Activated CD8-positive, alpha-beta memory T cell treated with anti-CD3 and anti-CD28 coated beads for 24 hours (primary cell): ENCODE measurements at regions not wholly inside any gene's neighbourhood (a gene's known extent, or its start where the extent isn't known, plus 50 kb on each side); places are given as distances from the start of the nearest gene placed in this dataset.
"Not testable (repeated sequence)": the region's sequence is repeated elsewhere in the genome, so short reads cannot be mapped to it uniquely, and the experiment has no call there.

Source experiments
- DNase-seq: peaks from one replicate; pipeline ENCODE4 v3.0.0-alpha.2; 2020

GRCh38 chr1:244271691-244272308 lies 179.9 kb downstream of the ADSS2 start:
- DNase-seq, result peak; percentile 52

DNA sequence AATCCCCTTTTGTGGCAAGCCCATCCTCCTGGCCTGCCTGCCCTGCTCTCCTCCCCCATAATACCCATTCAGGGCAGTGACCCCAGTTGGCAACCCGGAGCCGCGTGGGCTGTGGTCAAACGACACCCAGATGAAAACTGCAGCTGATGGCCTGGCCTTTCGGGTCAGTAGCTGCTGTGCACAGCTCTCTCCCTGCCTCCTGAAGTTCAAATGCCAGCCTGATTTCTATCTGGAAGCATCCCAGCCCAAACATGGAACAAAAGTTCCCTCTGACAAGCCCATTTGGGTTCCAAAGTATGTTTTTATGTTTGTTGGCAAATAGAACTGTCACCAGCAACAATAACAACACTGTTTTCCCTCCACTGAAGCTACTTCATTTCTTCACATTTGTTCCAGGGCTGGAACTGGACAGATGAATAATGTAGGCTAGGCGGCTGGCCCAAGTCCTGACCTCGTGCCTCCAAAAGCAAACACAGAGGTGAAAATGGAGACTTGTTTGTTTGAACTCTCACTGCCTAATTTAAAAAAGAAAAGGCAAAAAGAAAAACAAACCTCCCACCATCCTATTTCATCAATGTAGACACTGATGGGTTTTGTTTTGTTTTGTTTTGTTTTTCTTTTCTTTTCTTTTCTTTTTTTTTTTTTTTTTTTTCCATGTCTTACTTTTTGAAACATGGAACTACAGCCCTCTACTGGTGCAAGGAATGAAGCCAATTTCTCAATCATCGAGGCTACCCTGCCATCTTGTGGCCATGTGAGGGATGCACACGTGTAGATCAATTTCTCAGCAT lies 179.0 kb downstream of the ADSS2 start:
- DNase-seq, result peak; percentile 84

GRCh38 chr1:244273262-244273844 lies 178.4 kb downstream of the ADSS2 start:
- no peak for DNase-seq

- peak; percentile 54 for DNase-seq
These were observed 177.7 kb downstream of the ADSS2 start for GRCh38 chr1:244273845-244274619.

- no peak for DNase-seq
These were observed 175.1 kb downstream of the ADSS2 start for GRCh38 chr1:244276646-244277045.

- no peak for DNase-seq
These were observed 171.5 kb downstream of the ADSS2 start for GRCh38 chr1:244280201-244280600.

DNA sequence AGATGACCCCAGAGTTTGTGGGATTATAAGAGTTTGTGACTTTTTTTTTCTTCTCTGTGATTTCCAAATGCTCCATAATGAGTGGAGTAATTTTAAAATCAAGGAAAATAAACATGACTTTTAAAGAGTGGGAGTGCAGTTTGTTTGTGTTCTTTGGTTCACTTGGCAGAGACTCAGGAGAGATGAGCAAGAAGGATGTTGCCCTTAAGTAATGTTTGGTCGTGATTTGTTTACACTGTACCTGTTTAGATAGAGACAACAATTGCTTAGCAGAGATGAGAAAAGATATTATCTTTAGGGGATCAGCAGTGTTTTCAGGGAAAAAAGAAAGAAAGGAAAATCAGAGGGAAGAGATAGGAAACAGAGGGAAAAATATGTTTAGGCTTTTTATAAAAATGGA lies 170.8 kb downstream of the ADSS2 start:
- DNase-seq, result no peak

GRCh38 chr1:244283772-244284171 lies 167.9 kb downstream of the ADSS2 start:
- DNase-seq, result peak; percentile 4

- peak; percentile 52 for DNase-seq
These were observed 167.0 kb downstream of the ADSS2 start for GRCh38 chr1:244284641-244285156.

GRCh38 chr1:244286341-244286740 lies 165.4 kb downstream of the ADSS2 start:
- peak; percentile 15 for DNase-seq

DNA sequence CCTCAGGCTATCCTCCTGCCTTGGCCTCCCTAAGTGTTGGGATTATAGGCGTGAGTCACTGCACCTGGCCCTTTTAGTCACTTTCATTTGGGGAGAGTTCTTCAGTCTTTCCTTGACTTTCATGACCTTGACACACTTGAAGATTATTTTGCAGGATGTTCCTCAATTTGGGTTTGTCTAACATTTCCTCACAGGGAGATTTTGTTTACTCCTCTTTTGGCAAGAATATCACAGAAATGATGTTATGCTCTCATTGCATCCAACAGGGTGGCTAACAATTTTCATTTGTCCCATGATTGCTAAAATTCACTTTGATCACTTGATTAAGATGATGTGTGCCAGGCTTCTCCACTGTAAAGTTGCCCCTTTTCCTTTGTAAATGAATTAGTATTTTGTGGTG lies 164.0 kb downstream of the ADSS2 start:
- no peak for DNase-seq

DNA sequence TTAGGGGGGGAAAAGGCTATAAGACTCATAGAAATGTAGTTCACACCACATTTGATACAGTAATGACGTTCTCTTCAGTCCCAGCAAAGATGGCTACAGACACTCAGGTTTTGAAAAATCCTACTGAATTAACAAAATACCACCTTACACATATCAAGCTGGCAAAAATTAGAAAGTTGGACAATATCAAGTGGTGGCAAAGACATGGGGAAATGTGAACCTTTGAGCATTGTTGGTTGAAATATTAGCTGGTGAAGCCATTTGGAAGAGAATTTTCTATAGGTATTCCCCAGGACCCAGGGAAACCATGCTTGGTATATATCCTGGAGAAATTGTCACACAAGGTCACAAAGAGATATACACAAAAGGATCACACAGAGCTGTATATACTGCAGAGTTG lies 163.0 kb downstream of the ADSS2 start:
- no peak for DNase-seq

DNA sequence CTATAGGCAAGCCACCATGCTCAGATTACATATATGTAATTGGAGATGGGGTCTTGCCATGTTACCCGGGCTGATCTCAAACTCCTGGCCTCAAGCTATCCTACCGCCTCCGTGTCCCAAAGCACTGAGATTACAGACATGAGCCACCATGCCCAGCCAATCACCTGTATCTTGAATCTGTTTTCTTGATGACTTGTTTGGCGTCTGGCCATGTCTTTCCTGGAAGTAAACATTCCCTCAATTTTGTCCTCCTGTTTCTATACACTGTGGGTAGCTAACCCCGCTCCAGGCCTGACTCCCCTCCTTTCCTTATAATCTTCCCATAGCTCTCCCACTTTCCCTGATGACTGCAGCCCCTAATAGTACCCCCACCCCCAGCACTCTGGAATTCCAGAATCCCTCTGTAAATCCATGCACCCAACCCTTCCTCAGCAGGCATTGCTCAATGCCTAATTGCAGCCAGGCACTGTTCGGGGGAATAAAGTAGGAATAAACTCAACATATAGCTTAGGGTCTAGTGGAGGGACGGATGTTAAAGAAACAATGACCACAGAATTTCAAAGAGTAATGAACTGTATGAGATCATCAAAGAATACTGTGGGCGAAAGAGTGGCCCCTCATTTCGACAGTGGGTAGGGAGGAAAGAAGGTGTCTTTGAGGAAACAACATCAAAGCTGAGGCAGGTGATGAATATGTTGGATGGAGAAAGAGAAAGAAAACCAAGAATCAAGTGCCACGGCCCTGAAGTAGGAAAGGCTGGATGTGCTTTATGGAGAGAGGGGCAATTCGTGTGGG lies 161.5 kb downstream of the ADSS2 start:
- no peak for DNase-seq

DNA sequence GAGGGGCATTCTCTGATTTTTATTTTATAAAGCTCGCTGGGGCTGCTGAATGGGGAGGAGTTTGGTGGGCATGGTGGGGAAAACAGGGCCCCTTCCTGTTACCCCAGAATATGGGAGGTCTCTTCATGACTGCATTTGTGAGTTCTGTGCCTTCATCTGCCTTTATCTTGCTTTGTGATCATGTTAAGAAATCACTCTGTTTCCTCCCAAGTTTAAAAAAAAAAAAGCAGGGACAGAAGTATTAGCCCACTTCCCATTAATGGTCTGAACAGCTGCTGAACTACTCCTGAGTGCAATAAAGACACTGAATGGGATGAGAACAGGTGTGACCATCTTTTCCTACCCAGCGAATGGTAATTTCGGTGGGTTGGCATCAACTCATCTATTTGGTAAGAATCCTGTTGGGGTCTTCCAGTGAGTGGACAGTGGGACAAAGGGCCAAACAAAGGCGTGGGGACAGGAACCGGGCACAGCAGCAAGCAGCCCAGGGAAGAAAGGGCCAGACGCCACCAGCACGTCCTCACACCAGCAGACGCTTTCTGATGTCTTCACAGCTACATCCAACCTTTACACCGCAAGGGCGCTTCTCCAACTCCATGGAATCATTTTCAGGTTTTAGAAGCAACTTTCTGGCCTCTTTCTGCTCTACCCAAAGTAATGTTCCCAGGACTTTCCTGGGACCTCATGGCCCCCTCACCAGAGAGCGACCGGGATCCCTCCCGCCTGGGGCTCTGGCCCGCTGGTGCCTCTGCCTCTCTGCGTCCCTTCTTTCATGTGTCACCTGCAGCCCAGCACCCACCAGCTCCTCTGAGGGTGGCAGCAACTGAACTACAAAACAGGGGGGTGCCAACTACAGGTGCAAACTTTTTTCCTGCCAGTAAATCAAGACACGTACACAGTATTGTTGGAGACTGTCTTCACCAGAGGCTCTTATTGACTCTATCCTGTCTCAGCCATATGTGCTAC lies 160.2 kb downstream of the ADSS2 start:
- no peak for DNase-seq

DNA sequence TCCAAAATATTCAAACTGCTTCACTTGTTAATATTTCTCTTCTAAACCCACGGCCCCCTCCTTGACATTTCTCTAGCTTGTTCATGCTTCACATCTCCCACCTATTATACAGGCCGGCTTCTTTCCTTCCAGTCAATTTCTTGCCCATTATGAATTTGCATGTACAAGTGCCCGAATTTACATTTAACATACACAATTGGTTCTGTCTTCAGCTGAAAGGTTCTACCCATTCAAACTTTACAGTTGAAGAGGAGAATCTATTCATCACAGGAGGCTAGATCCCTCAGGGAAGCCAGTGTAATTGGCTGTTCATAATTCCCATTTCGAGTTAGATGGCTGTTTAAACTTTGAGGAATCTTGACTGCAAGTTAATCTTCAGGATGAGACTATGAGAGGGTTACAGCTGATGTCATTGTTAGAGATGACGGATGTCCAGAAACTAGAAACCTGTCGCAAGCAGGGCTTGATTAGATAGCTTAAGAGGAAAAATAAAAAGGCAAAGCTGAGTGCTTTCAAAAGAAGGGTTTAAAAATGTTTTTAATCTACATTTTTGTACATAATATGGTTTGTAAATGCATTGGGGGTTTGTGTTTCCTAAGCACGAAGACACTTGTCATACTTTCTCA lies 157.0 kb downstream of the ADSS2 start:
- no peak for DNase-seq

- DNase-seq, result no peak
These were observed 155.7 kb downstream of the ADSS2 start for GRCh38 chr1:244296003-244296402.

GRCh38 chr1:244296447-244296846 lies 155.3 kb downstream of the ADSS2 start:
- no peak for DNase-seq

DNA sequence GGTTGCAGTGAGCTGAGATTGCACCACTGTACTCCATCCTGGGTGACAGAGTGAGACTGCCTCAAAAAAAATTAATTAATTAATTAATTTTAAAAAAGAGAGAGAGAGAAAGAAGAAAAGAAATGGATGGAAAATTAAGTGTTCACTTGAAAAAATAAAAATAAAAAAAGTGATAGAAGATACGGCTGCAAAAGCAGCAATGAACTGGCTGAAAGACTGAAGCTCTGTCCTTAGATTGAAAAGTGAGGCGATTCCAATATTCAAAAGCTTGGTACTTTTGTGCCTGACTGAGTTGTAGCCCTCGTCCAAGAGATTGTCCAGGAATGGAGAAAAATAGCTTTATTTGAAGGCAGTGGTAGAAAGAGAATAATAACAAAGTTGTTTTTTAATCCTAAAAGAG lies 154.6 kb downstream of the ADSS2 start:
- no peak for DNase-seq

- DNase-seq, result no peak
These were observed 154.1 kb downstream of the ADSS2 start for GRCh38 chr1:244297616-244298015.

- not testable (repeated sequence) for DNase-seq
These were observed 151.7 kb downstream of the ADSS2 start for GRCh38 chr1:244300029-244300375.
